GM12878 (cell line): ENCODE measurements at regions not wholly inside any gene's neighbourhood (a gene's known extent, or its start where the extent isn't known, plus 50 kb on each side); places are given as distances from the start of the nearest gene placed in this dataset.

Experiments
- ATAC-seq: fragments of 200-7000 bp; cut with Tn5 transposase; 3 replicates; pipeline ENCODE4 v1.9.1; 2020; ENCODE audit warnings: mild to moderate bottlenecking, moderate library complexity
- BruUV-seq: library from RNA; stranded (reverse); fragments of 400-500 nt; replicated peaks from 2 replicates; lab custom pipeline; 2021; lab: Mats Ljungman, UMichigan
- CTCF ChIA-PET: fragments of 300-600 bp; sonication (Branson Sonifier 250); formaldehyde crosslinking; extraction: SDS; loops from one replicate; lab custom pipeline; 2021; ENCODE audit warnings: inconsistent platforms; lab: Yijun Ruan, JAX
- POLR2A ChIA-PET: fragments of 350-600 bp; formaldehyde crosslinking; extraction: SDS; loops from one replicate; lab custom pipeline; 2021; ENCODE audit warnings: inconsistent platforms; lab: Charles Lee
- RAD21 ChIA-PET: fragments of 300-600 bp; sonication (Branson Sonifier 250); formaldehyde crosslinking; loops from one replicate; lab custom pipeline; 2023; ENCODE audit warnings: antibody characterized with exemption; ENCODE audit not compliant: unreplicated experiment; lab: Charles Lee
- SMC1A ChIA-PET: fragments of 300-600 bp; sonication (Branson Sonifier 250); formaldehyde crosslinking; loops from one replicate; lab custom pipeline; 2023; ENCODE audit not compliant: unreplicated experiment, uncharacterized antibody; lab: Charles Lee
- DNase-seq: peaks from one replicate; pipeline ENCODE4 v3.0.0-alpha.2; 2011; ENCODE audit warnings: low read depth, low spot score
- FAIRE-seq: peaks from 3 replicates; lab custom pipeline; 2011; peaks lifted over from hg19 to GRCh38; lab: Jason Lieb, UNC
- H2AFZ ChIP-seq: 2 replicates; pipeline ENCODE4 v1.6.0; 2011; ENCODE audit warnings: low read depth, low read length, control low read depth; ENCODE audit not compliant: control insufficient read depth
- H3K27ac ChIP-seq: 2 replicates; pipeline ENCODE4 v1.5.1; 2011; ENCODE audit warnings: control low read depth; ENCODE audit not compliant: control insufficient read depth, insufficient read depth
- H3K27me3 ChIP-seq, 2 experiments: replicated peaks in 1 of 2; 2 replicates each; pipeline versions ENCODE4 v1.6.0 to v1.6.1; 2011; ENCODE audit warnings: low read length in 1 of 2; ENCODE audit not compliant: control insufficient read depth in 2 of 2, insufficient read depth in 2 of 2
- H3K36me3 ChIP-seq, 2 experiments: 2 replicates each; pipeline ENCODE4 v1.5.1; 2011; ENCODE audit warnings: low read length in 1 of 2; ENCODE audit not compliant: control insufficient read depth in 2 of 2, insufficient read depth in 2 of 2
- H3K4me1 ChIP-seq: 2 replicates; pipeline ENCODE4 v1.6.1; 2011; ENCODE audit warnings: mild to moderate bottlenecking, low read length, moderate library complexity, mixed read lengths; ENCODE audit not compliant: control insufficient read depth, insufficient read depth
- H3K4me2 ChIP-seq: 2 replicates; pipeline ENCODE4 v1.6.0; 2011; ENCODE audit warnings: control low read depth; ENCODE audit not compliant: control insufficient read depth, insufficient read depth
- H3K4me3 ChIP-seq: fragments of 200-600 bp; sonication (generic); 2 replicates; pipeline ENCODE4 v1.5.1; 2016
- H3K79me2 ChIP-seq: 2 replicates; pipeline ENCODE4 v1.6.0; 2011; ENCODE audit warnings: low read length; ENCODE audit not compliant: control insufficient read depth, insufficient read depth
- H3K9ac ChIP-seq: 2 replicates; pipeline ENCODE4 v1.8.0; 2011; ENCODE audit warnings: low read length, control low read depth, mixed read lengths; ENCODE audit not compliant: control insufficient read depth, insufficient read depth
- H3K9me3 ChIP-seq: replicated peaks from 3 replicates; pipeline ENCODE4 v1.5.1; 2011; ENCODE audit warnings: mild to moderate bottlenecking, low read length; ENCODE audit not compliant: control insufficient read depth, insufficient read depth
- H4K20me1 ChIP-seq: 2 replicates; pipeline ENCODE4 v1.6.0; 2011; ENCODE audit not compliant: control insufficient read depth, insufficient read depth
- ASH2L ChIP-seq: fragments of 300-600, 200-600 bp; sonication (generic); IDR thresholded peaks from 2 replicates; pipeline ENCODE4 v1.6.1; 2017; ENCODE audit warnings: low read depth, mild to moderate bottlenecking, borderline replicate concordance
- BACH1 ChIP-seq: fragments of 450-650 bp; IDR thresholded peaks from 2 replicates; pipeline ENCODE4 v1.6.1; 2017; ENCODE audit warnings: mild to moderate bottlenecking, borderline replicate concordance
- BMI1 ChIP-seq: fragments of 450-650 bp; IDR thresholded peaks from 2 replicates; pipeline ENCODE4 v1.6.1; 2016; ENCODE audit warnings: mild to moderate bottlenecking, moderate library complexity, borderline replicate concordance
- CBX3 ChIP-seq: fragments of 200-600 bp; sonication (generic); IDR thresholded peaks from 2 replicates; pipeline ENCODE4 v1.6.1; 2016; ENCODE audit warnings: low read depth, borderline replicate concordance
- E2F4 ChIP-seq: IDR thresholded peaks from 2 replicates; pipeline ENCODE4 v1.6.1; 2012; ENCODE audit warnings: low read depth, low read length, improper control_type of control experiment
- IRF4 ChIP-seq: IDR thresholded peaks from 2 replicates; pipeline ENCODE4 v1.6.1; 2011; ENCODE audit warnings: low read depth, low read length
- JUNB ChIP-seq: IDR thresholded peaks from 2 replicates; pipeline ENCODE4 v1.6.1; 2016; ENCODE audit warnings: antibody characterized with exemption, mild to moderate bottlenecking
- KAT2A ChIP-seq: conservative IDR thresholded peaks from 2 replicates; pipeline ENCODE4 v1.6.1; 2011; ENCODE audit warnings: low read depth, low read length; ENCODE audit not compliant: control insufficient read depth
- LARP7 ChIP-seq: fragments of 450-650 bp; IDR thresholded peaks from 2 replicates; pipeline ENCODE4 v1.6.1; 2017; ENCODE audit warnings: mild to moderate bottlenecking
- POU2F2 ChIP-seq: IDR thresholded peaks from 3 replicates; pipeline ENCODE4 v1.6.1; 2011; ENCODE audit warnings: low read depth, mild to moderate bottlenecking, low read length, borderline replicate concordance
- RBBP5 ChIP-seq: fragments of 200-600 bp; sonication (generic); conservative IDR thresholded peaks from 2 replicates; pipeline ENCODE4 v1.6.1; 2016
- RCOR1 ChIP-seq: conservative IDR thresholded peaks from 2 replicates; pipeline ENCODE4 v1.6.1; 2012; ENCODE audit warnings: low read depth, low read length, improper control_type of control experiment
- SIN3A ChIP-seq: IDR thresholded peaks from 2 replicates; pipeline ENCODE4 v1.6.1; 2012; ENCODE audit warnings: low read depth, low read length, improper control_type of control experiment
- SUZ12 ChIP-seq: fragments of 200-600 bp; sonication (generic); IDR thresholded peaks from one replicate; pipeline ENCODE4 v1.6.1; 2018; ENCODE audit warnings: antibody characterized with exemption, mild to moderate bottlenecking; ENCODE audit not compliant: unreplicated experiment
- YY1 ChIP-seq: IDR thresholded peaks from 2 replicates; pipeline ENCODE4 v1.6.1; 2011; ENCODE audit warnings: low read depth, mild to moderate bottlenecking, low read length
- WGBS: methylation state at CpG from one replicate; pipeline ENCODE4 v1.1.6; 2016; ENCODE audit warnings: low lambda C conversion rate; ENCODE audit not compliant: insufficient replicate concordance, insufficient coverage; ENCODE audit errors: missing lambda C conversion rate; 5-methylcytosine and 5-hydroxymethylcytosine counted together
- in situ Hi-C: fragments of 300-500 bp; cut with MboI; formaldehyde crosslinking; loops from 9 replicates; pipeline ENCODE4 v1.14.3; 2018; ENCODE audit warnings: mixed read lengths
- intact Hi-C: fragments of 100-400 bp; cut with micrococcal nuclease; formaldehyde crosslinking; loops from one replicate; pipeline ENCODE4 v1.14.2; 2022; ENCODE audit not compliant: unreplicated experiment
- TF ChIP-seq, protein P1 (sequence below): IDR thresholded peaks from 2 replicates; pipeline ENCODE4 v1.6.1; 2011; ENCODE audit warnings: low read depth, low read length, improper control_type of control experiment, borderline replicate concordance
- TF ChIP-seq, protein P2 (sequence below): fragments of 150-350 bp; IDR thresholded peaks from 2 replicates; pipeline ENCODE4 v1.6.1; 2014; ENCODE audit warnings: mild to moderate bottlenecking, low read depth, low read length
- TF ChIP-seq, protein P3 (sequence below): fragments of 450-650 bp; IDR thresholded peaks from 2 replicates; pipeline ENCODE4 v1.6.1; 2014; ENCODE audit warnings: mild to moderate bottlenecking

DNA sequence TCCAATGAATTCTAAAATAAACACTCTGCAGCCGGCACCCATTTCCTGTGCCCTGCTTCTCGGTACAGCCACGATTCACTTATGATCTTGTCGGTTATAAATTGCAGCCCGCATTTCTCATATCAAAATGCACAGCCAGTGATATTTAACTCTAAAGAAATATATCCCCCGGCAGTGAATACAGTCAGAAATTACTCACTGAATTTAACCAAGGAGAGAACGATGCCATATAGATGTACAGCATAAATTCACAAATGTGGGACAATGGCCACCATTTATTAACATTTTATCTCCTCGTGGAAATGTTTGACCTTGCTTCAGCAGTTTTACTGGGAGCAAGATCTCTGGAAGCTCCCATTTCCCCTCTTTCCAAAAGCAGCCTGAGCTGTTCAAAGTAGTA is 1517.8 kb downstream of the BRD1 start (continued):
- TF ChIP-seq, protein P1, sequence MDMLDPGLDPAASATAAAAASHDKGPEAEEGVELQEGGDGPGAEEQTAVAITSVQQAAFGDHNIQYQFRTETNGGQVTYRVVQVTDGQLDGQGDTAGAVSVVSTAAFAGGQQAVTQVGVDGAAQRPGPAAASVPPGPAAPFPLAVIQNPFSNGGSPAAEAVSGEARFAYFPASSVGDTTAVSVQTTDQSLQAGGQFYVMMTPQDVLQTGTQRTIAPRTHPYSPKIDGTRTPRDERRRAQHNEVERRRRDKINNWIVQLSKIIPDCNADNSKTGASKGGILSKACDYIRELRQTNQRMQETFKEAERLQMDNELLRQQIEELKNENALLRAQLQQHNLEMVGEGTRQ = no peak
- TF ChIP-seq BACH1 = no peak
- TF ChIP-seq, all 136 proteins: peak for 0

DNA sequence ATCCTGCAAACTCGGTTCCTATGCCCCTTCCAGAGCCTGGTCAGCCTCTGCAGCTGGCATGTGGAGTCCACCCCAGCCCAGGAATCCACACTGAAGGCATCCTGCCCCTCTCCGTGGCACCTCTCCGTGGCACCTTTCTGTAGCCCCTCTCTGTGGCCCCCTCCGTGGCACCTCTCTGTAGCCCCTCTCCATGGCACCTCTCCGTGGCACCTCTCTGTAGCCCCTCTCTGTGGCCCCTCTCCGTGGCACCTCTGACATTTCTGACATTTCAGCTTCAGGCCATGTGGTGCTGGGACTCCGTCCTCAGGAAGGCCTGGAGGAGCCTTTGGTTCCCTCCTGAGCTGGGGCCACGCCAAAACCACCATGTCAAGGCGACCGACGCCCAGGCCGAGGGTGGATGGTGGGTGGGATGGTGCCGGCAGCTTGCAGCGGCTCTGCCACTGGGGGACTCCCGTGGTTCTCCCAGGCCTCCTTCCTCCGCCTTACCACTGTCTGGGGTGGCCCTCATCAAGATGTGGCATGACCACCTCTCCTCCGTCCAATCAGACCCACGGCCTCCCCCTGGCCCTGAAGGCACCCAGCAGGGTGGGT is 1518.5 kb downstream of the BRD1 start:
- no peak overlapping the region for H3K4me3 ChIP-seq
- H3K79me2 ChIP-seq = no peaks in the 10 kb centered on the region
- H3K27ac ChIP-seq = no peak overlapping the region
- BruUV-seq = no TSS peak
- no peak for TF ChIP-seq RBBP5
- TF ChIP-seq, protein P2, sequence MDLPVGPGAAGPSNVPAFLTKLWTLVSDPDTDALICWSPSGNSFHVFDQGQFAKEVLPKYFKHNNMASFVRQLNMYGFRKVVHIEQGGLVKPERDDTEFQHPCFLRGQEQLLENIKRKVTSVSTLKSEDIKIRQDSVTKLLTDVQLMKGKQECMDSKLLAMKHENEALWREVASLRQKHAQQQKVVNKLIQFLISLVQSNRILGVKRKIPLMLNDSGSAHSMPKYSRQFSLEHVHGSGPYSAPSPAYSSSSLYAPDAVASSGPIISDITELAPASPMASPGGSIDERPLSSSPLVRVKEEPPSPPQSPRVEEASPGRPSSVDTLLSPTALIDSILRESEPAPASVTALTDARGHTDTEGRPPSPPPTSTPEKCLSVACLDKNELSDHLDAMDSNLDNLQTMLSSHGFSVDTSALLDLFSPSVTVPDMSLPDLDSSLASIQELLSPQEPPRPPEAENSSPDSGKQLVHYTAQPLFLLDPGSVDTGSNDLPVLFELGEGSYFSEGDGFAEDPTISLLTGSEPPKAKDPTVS = no peak
- no peak for TF ChIP-seq E2F4
- no peak for TF ChIP-seq YY1
- TF ChIP-seq, protein P3, sequence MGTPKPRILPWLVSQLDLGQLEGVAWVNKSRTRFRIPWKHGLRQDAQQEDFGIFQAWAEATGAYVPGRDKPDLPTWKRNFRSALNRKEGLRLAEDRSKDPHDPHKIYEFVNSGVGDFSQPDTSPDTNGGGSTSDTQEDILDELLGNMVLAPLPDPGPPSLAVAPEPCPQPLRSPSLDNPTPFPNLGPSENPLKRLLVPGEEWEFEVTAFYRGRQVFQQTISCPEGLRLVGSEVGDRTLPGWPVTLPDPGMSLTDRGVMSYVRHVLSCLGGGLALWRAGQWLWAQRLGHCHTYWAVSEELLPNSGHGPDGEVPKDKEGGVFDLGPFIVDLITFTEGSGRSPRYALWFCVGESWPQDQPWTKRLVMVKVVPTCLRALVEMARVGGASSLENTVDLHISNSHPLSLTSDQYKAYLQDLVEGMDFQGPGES = no peak
- no peak for TF ChIP-seq RCOR1
- TF ChIP-seq SIN3A = no peak
- TF ChIP-seq LARP7 = no peak
- TF ChIP-seq CBX3 = no peak
- no peak for TF ChIP-seq JUNB
- no peak for TF ChIP-seq IRF4
- no peak for TF ChIP-seq BMI1
- TF ChIP-seq POU2F2 = no peak
- TF ChIP-seq SUZ12 = no peak
- TF ChIP-seq ASH2L = no peak
- no peak for TF ChIP-seq KAT2A
- H4K20me1 ChIP-seq = no peaks in the 10 kb centered on the region
- H2AFZ ChIP-seq = no peak overlapping the region
- H3K9ac ChIP-seq = no peak overlapping the region
- ChIA-PET CTCF (no interaction called here), POLR2A (no interaction called here), SMC1A (no interaction called here), RAD21 (interaction anchor here (0.6 kb wide), 1 partner anchor 446 kb away, joined by 3 read pairs; no protein-coding TSS in a partner anchor)
- H3K36me3 ChIP-seq = no peaks in the 10 kb centered on the region
- intact Hi-C loops (no loop called here), in situ Hi-C loops (no loop called here)
- no peaks in the 10 kb centered on the region for H3K4me1 ChIP-seq
- H3K27me3 ChIP-seq = no peaks in the 10 kb centered on the region
- FAIRE-seq (no peak), DNase-seq (no peak), ATAC-seq (no peak)
- no peaks in the 10 kb centered on the region; the same call in 2 of the 3 replicates for H3K9me3 ChIP-seq
- 34% methylated on average over 17 of the region's 18 CpGs for WGBS
- H3K4me2 ChIP-seq = no peak overlapping the region
